ENCODE measurements at regions not wholly inside any gene's neighbourhood (a gene's known extent, or its start where the extent isn't known, plus 50 kb on each side); places are given as distances from the start of the nearest gene placed in this dataset.

- H3K4me3 ChIP-seq = no peak overlapping the region
- no peaks in the 10 kb centered on the region for H3K4me1 ChIP-seq
- no peak for TF ChIP-seq POLR2A (IDR thresholded peaks at IDR 0.05)
- TF ChIP-seq CTCF (IDR thresholded peaks at IDR 0.05) = no peak
- no peaks in the 10 kb centered on the region for H3K27me3 ChIP-seq
- 74 to 81% methylated on average over 6 of the region's 6 CpGs for WGBS, 2 donors
- no peaks in the 10 kb centered on the region for H3K9me3 ChIP-seq
- H3K27ac ChIP-seq = no peak overlapping the region
- DNase-seq = no peak
- intact Hi-C loops (cut with DNase I; ENCODE audit: low total_unique reads) = no loop called here
- no peaks in the 10 kb centered on the region for H3K36me3 ChIP-seq (ENCODE audit: low read depth, missing control alignments)
Observed at GRCh38 chr4:53716471-53717063, 125.3 kb upstream of the LNX1 start.

- H3K4me3 ChIP-seq = no peak overlapping the region
- no peaks in the 10 kb centered on the region for H3K4me1 ChIP-seq
- TF ChIP-seq POLR2A (IDR thresholded peaks at IDR 0.05) (no peak), CTCF (IDR thresholded peaks at IDR 0.05) (no peak)
- H3K27me3 ChIP-seq = no peaks in the 10 kb centered on the region
- no peak overlapping the region for H3K27ac ChIP-seq
- no peaks in the 10 kb centered on the region for H3K9me3 ChIP-seq
- H3K36me3 ChIP-seq (ENCODE audit: low read depth, missing control alignments) = no peaks in the 10 kb centered on the region
- intact Hi-C loops (cut with DNase I; ENCODE audit: low total_unique reads) = no loop called here
- DNase-seq = no peak
Observed at GRCh38 chr4:53716011-53716410, 124.7 kb upstream of the LNX1 start.

- Histone ChIP-seq H3K27me3 (no peaks in the 10 kb centered on the region), H3K4me3 (no peak overlapping the region), H3K36me3 (ENCODE audit: low read depth, missing control alignments) (no peaks in the 10 kb centered on the region), H3K27ac (no peak overlapping the region), H3K4me1 (no peaks in the 10 kb centered on the region), H3K9me3 (no peaks in the 10 kb centered on the region)
- TF ChIP-seq CTCF (IDR thresholded peaks at IDR 0.05) = no peak
- no peak for TF ChIP-seq POLR2A (IDR thresholded peaks at IDR 0.05)
- WGBS, 2 donors = 80 to 82% methylated on average over 6 of the region's 6 CpGs
- intact Hi-C loops (cut with DNase I; ENCODE audit: low total_unique reads) = no loop called here
- DNase-seq = no peak
Observed at GRCh38 chr4:53714236-53715140, 123.2 kb upstream of the LNX1 start.

- no peaks in the 10 kb centered on the region for H3K36me3 ChIP-seq (ENCODE audit: low read depth, missing control alignments)
- intact Hi-C loops (cut with DNase I; ENCODE audit: low total_unique reads) = no loop called here
- DNase-seq = no peak
- H3K9me3 ChIP-seq = no peaks in the 10 kb centered on the region
- H3K4me3 ChIP-seq = no peak overlapping the region
- H3K27me3 ChIP-seq = no peaks in the 10 kb centered on the region
- H3K4me1 ChIP-seq = no peaks in the 10 kb centered on the region
- no peak overlapping the region for H3K27ac ChIP-seq
- TF ChIP-seq CTCF (IDR thresholded peaks at IDR 0.05) (no peak), POLR2A (IDR thresholded peaks at IDR 0.05) (no peak)
Observed at GRCh38 chr4:53713767-53714166, 122.5 kb upstream of the LNX1 start.
